NCI-H1694 (cell line): ENCODE measurements at regions not wholly inside any gene's neighbourhood (a gene's known extent, or its start where the extent isn't known, plus 50 kb on each side); places are given as distances from the start of the nearest gene placed in this dataset.
"Not testable (repeated sequence)": the region's sequence is repeated elsewhere in the genome, so short reads cannot be mapped to it uniquely, and the experiment has no call there.

Experiments
- DNase-seq: peaks from one replicate; lab custom pipeline; 2025; lab: John Stamatoyannopoulos, UW

DNA sequence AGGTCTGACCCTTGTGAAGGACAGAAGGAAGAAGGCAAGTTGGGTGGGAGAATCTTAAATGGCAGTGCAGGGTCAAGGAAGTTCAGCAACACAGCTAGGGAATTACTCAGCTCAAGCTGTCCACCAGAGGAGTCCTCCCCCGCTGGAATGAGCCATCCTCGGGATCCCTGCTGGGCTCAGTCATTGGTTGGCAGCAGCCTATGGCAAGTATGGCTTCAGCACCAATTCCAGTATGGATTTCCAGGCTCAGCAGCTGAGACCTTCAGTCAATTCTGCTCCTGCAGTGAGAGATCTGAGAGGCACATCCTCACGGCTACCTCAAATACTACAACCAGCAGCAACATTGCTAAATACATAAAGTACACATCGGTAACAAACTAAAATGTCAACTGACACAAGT is 280.6 kb upstream of the PIK3R1 start:
- DNase-seq: no peak

DNA sequence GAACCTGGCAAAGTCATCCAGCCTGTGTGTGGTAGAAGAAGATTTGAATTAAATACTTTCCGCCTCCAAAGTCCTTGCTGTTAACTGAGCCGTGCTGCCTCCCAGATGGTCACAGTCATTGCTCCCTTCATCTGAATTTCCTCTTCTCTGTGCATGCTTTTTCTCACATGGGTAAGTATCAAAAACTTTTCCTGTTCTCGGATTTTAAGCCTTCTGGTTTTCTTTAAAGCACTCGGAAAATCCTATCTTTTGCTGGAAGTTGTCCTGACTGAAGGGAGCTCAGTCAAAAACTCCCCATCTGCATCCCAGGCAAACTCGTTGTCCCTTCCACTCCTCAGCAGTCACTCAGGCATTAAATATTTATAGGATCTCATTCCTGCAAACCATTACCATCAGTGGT is 290.0 kb upstream of the PIK3R1 start:
- no peak for DNase-seq

DNA sequence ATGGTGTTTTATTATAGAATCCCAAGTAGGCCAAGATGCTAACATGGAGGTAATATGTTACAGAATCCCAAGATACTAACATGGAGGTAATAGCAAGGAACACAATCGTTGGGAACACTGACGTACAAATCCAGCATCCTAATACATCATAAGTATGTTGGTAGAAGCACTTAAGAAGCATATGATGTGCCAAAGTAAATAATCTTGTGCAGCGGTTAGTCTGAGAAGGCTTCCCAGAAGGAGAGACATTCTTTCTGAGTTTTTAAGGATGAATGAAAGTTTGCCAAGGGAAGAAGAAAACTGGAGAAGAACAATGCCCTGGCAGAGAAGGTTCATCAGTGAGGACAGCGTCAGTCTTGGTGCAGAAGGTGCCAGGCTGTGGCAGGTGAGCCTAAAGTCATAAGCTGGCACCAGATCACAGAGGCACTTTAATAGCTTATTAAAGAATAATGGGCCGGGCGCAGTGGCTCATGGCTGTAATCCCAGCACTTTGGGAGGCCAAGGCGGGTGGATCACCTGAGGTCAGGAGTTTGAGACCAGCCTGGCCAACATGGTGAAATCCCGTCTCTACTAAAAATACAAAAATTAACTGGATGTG is 294.5 kb upstream of the PIK3R1 start:
- no peak for DNase-seq

DNA sequence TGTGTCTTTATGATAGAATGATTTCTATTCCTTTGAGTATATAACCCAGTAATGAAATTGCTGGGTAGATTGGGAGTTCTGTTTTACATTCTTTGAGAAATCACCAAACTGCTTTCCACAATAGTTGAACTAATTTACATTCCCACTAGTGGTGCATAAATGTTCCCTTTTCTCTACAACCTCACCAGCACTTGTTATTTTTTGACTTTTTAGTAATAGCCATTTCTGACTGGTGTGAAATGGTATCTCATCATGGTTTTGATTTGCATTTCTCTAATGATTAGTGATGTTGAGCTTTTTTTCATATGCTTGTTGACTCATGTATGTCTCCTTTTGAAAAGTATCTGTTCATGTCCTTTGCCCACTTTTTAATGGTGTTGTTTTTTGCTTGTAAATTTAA is 296.0 kb upstream of the PIK3R1 start:
- DNase-seq: not testable (repeated sequence)

- no peak for DNase-seq
These were observed 298.0 kb upstream of the PIK3R1 start for GRCh38 chr5:67917561-67917960.

DNA sequence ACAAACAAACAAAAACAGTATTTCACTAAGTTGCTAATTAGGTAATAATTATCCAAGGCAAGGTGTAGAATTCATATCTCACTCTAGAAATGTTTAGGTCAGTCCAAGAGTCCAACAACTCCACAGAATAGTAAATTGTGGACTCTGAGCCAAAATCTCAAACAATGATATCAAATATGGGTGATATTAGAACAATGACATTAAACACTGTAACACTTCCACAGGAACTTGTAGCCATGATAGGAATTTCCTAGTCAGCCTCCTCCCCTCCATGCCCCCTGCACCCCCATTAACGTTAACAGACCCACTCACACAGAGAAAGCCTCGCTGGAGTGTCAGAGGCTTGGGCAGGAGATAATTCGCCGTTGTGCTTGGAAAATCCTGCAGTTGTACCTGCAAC is 305.0 kb upstream of the PIK3R1 start:
- DNase-seq: no peak

DNA sequence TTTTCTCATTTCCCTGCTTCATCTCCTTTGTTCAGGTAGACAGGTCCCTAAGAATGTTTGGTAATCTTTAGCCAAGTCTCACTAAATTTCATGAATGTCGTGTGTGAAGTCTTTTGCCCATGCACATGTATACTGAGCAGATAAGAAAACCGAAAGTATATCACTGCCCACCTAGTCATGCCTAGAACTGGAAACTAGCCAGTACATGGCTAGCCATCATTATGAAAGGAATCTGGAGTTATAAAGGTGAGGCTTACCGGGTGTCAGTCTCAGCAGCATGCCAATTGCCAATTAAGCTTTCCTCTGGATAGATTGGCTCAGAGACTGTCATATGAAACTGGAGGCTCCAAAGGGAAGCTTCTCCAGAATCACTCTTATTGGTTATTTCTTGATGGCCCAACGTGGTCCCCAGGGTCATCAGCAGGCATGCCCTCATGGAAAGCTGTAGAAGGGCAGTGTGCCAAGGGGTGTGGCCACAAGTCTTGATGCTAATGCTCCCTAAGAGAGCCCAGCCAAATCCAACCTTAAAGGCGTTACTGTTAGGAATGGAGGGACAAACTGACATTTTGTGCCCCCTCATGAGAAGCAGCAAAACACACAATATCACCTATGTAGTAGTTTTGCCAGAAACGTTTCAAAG is 307.3 kb upstream of the PIK3R1 start:
- DNase-seq: no peak

DNA sequence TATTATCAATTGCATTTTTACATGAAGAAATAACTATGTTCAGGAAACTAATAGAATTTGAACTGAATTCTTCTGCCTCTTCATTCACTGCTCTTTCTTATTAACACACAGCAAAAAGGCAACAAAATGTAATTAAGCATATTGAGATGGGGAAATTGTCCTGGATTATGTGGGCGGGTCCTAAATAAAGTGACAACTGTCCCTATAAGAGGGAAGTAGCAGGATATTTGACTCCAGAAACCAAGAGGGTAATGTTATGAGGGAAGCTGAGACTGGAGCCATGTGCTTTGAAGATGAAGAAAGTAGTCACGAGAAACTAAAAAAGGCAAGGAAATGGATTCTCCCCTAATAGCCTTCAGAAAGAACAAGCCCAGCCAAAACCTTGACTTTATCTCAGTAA is 311.2 kb upstream of the PIK3R1 start:
- DNase-seq: no peak

GRCh38 chr5:67903656-67904055 is 311.9 kb upstream of the PIK3R1 start:
- no peak for DNase-seq

GRCh38 chr5:67903121-67903520 is 312.4 kb upstream of the PIK3R1 start:
- DNase-seq: no peak

- DNase-seq: no peak
These were observed 313.1 kb upstream of the PIK3R1 start for GRCh38 chr5:67902497-67902830.

DNA sequence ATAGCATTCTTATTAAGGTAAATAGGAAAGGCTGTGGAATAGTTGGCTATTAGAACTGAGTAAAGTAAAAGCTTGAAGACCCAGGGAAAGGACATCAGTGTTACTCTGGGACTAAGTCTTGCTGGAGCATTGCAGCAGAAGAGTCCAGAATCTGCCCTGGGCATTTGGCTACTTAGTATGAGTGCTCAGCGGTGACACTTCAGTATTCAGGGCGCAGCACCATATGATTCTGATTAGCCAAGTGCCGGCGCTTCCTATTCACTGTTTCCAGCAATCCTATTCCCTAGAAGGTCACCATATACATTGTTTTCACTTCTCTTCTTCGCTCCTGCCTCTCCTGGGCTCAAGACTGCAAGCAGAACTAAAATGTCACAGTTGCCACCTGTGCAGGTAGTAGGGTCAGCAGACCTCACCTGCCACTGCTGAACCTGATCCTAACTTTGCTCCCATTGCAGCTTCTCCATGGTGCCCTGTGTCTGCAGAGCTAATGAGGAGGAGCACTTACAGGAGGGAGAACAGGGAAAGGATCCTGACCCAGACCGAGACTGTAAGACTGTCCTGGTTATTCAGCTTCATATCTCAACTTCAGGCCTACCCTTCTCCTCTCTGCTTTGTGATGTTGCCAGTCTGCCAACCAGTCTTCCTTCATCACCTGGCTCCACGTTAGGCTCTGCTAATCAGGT is 313.6 kb upstream of the PIK3R1 start:
- DNase-seq: no peak

- no peak for DNase-seq
These were observed 315.0 kb upstream of the PIK3R1 start for GRCh38 chr5:67900514-67900913.

DNA sequence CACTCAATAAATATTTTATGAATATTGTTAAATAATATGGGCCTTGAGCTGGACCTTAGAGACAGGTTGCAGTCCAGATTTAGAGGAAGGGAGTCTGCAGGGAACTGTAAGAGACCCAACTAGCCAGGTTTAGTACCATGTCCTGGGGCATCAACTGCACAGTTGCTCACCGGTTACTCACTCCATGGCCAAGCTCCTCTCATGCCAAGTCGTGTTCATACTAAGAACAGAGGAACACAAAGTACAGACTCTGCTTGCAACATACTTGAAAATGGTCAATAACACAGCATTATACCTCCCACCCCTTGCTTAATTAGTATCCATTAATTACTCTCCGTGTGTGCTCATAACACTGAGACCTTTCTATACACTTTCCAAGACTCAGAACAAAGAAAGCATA is 317.6 kb upstream of the PIK3R1 start:
- no peak for DNase-seq

DNA sequence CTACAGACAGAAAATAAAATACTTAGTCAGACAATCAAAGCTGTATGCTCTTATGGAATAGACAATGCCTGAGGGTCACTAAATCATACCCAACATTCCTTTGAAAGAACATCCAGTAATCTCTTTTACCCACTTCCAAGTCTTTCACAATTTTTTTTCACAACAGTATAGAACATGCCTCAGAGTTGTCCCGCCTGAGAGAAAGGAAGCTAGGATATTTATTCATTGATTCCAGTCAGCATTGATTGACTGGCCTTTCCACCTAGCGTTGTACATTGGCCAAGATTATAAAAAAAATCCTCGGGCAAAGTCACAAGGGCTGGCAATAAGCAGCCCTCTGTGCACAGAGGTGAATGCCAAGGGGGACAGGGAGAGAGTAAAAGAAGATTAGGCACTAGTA is 318.1 kb upstream of the PIK3R1 start:
- DNase-seq: no peak

DNA sequence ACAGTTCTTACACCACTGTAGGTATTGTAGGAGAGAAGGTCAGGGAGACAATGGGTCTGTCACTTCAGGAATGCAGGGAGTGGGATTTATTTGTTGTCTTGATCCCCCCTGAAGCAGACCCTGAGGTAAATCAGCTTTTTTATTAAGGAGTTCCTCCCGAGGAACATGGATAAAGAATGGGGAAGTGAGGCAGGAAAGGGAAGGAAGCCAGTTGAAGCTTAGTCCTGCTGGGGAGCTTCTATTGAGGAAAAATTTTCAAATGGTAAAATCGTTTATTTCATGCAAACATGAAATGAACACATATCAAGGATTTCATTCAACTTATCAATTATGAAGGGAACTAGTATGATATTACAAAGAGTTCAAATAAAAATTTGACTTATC is 318.6 kb upstream of the PIK3R1 start:
- no peak for DNase-seq

DNA sequence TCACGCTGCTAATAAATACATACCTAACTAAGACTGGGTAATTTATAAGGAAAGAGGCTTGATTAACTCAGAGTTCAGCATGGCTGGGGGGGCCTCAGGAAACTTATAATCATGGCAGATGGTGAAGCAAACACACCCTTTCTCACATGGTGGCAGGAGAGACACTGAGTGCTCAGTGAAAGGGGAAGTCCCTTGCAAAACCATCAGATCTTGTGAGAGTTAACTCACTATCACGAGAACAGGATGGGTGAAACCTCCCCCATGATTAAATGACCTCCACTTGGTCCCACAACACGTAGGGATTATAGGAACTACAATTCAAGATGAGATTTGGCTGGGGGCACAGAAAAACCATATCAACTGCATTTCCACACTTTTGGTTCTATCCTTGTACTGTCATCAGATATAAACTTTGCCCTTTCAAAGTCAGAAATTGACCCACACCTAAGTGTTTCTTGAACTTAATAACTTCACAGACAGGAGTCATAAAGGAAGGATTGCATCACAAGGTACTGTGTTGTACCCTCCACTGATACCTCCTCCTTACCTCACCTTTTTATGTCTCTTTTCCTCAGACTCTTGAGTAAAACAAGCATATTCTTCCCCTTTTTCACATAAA is 319.1 kb upstream of the PIK3R1 start:
- no peak for DNase-seq

GRCh38 chr5:67889870-67890269 is 325.7 kb upstream of the PIK3R1 start:
- DNase-seq: not testable (repeated sequence)

DNA sequence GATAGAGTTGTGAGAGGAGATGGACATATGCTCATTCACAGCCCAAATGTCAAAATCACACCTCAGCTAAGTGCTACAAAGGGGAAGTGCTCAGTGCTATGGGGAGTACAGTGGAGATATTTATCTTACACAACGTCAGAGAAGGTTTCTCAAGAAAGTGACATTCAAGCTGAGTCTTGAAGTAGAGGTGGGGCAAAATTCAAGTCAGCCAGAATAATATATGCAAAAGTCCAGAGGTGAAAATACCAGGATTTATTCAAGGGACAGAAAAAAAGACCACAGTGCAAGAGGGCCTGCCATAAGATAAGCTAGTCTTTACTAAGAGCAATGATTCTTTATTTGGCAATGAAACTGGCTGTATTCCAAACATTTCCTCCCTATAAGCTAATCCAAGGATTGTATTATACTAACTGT is 327.8 kb upstream of the PIK3R1 start:
- DNase-seq: no peak

- DNase-seq: no peak
These were observed 328.8 kb upstream of the PIK3R1 start for GRCh38 chr5:67886761-67887160.

DNA sequence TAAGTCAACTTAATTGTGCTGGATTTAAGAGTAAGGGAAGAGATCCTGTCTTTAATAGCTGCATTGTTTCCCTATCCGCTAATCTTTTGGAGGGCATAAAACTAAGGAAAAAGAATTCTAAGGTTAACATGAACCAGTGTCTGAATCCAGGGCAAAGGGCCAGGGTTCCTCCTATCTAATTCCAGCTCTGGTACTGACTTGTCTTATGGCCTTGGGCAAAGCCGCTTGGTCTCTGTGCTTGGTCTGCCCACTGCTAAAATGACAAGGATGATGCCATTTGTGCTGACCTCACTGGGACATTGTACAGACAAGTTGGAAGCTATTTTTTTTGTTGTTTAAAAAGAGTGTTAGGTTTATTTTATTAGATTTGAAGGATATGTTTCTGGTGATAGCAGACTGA is 334.7 kb upstream of the PIK3R1 start:
- DNase-seq: no peak

- DNase-seq: no peak
These were observed 335.1 kb upstream of the PIK3R1 start for GRCh38 chr5:67880511-67880805.

- no peak for DNase-seq
These were observed 335.7 kb upstream of the PIK3R1 start for GRCh38 chr5:67879620-67880510.
